CD14-positive monocyte (primary cell): ENCODE measurements at regions not wholly inside any gene's neighbourhood (a gene's known extent, or its start where the extent isn't known, plus 50 kb on each side); places are given as distances from the start of the nearest gene placed in this dataset.

ENCODE experiments used
- DNase-seq, 3 donors: peaks; one replicate each; pipeline ENCODE4 v3.0.0-alpha.2; 2011 to 2022
- H2AFZ ChIP-seq: 2 replicates; pipeline ENCODE4 v1.6.0; 2012; ENCODE audit warnings: mild to moderate bottlenecking, low read depth, low read length, inconsistent platforms; ENCODE audit not compliant: insufficient read depth, poor library complexity, severe bottlenecking
- H3K27ac ChIP-seq, 2 donors: 1 replicate in 1 of 2; 2 replicates in 1 of 2; pipeline ENCODE4 v1.5.1; 2012 to 2013; ENCODE audit warnings: low read length in 2 of 2, control low read depth in 1 of 2, inconsistent platforms in 1 of 2, low read depth in 1 of 2, mild to moderate bottlenecking in 1 of 2
- H3K27me3 ChIP-seq, 2 donors: one replicate each; pipeline versions ENCODE4 v1.6.0 to v1.6.1; 2011 to 2013; ENCODE audit warnings: low read length in 2 of 2; ENCODE audit not compliant: control insufficient read depth in 2 of 2, insufficient read depth in 2 of 2
- H3K36me3 ChIP-seq, 2 donors: replicated peaks in 1 of 2; 1 replicate in 1 of 2; 2 replicates in 1 of 2; pipeline versions ENCODE4 v1.5.1 to v1.6.1; 2012 to 2013; ENCODE audit warnings: low read length in 2 of 2, control low read depth in 1 of 2, inconsistent platforms in 1 of 2, mild to moderate bottlenecking in 1 of 2; ENCODE audit not compliant: insufficient read depth in 2 of 2, control insufficient read depth in 1 of 2
- H3K4me1 ChIP-seq, 2 donors: 1 replicate in 1 of 2; 2 replicates in 1 of 2; pipeline versions ENCODE4 v1.5.1 to v1.6.1; 2012 to 2013; ENCODE audit warnings: low read length in 2 of 2, control low read depth in 1 of 2, inconsistent platforms in 1 of 2, mild to moderate bottlenecking in 1 of 2, moderate library complexity in 1 of 2; ENCODE audit not compliant: insufficient read depth in 2 of 2, control insufficient read depth in 1 of 2
- H3K4me2 ChIP-seq: replicated peaks from 2 replicates; pipeline ENCODE3; 2012; ENCODE audit warnings: low read length, moderate library complexity, mild to moderate bottlenecking; ENCODE audit not compliant: poor library complexity, severe bottlenecking; ENCODE audit errors: extremely low read depth
- H3K4me3 ChIP-seq, 3 experiments: fragments of 200-600 bp in 1 of 3; sonication (generic) in 1 of 3; replicated peaks in 1 of 3; 1 replicate in 2 of 3; 2 replicates in 1 of 3; pipeline ENCODE4 v1.5.1; 2011 to 2013; ENCODE audit warnings: low read length in 3 of 3, mild to moderate bottlenecking in 3 of 3, control low read depth in 2 of 3, low read depth in 2 of 3, inconsistent platforms in 1 of 3, moderate library complexity in 1 of 3
- H3K79me2 ChIP-seq: 2 replicates; pipeline ENCODE4 v1.6.0; 2012; ENCODE audit warnings: mild to moderate bottlenecking, control low read depth, inconsistent platforms, low read length, moderate library complexity; ENCODE audit not compliant: insufficient read depth
- H3K9ac ChIP-seq: 2 replicates; pipeline ENCODE4 v1.6.0; 2017; ENCODE audit warnings: low read length, mild to moderate bottlenecking; ENCODE audit not compliant: insufficient read depth, poor library complexity, severe bottlenecking
- H3K9me3 ChIP-seq, 2 donors: replicated peaks in 1 of 2; 1 replicate in 1 of 2; 2 replicates in 1 of 2; pipeline versions ENCODE4 v1.5.1 to v1.6.1; 2012 to 2013; ENCODE audit warnings: low read length in 2 of 2, control low read depth in 1 of 2; ENCODE audit not compliant: control insufficient read depth in 1 of 2, insufficient read depth in 1 of 2
- H4K20me1 ChIP-seq: 2 replicates; pipeline ENCODE4 v1.6.0; 2012; ENCODE audit warnings: mild to moderate bottlenecking, low read length, control low read depth, moderate library complexity; ENCODE audit not compliant: insufficient read depth
- H3K27ac Mint-ChIP-seq, 7 donors: one replicate each; pipeline ENCODE4 v1.8.0; 2020; ENCODE audit warnings: mild to moderate bottlenecking in 7 of 7, mixed read lengths in 7 of 7, moderate library complexity in 6 of 7, inconsistent platforms in 2 of 7
- H3K27me3 Mint-ChIP-seq, 3 donors: one replicate each; pipeline ENCODE4 v1.8.0; 2021 to 2022; ENCODE audit warnings: low read depth in 3 of 3, mild to moderate bottlenecking in 3 of 3, mixed read lengths in 3 of 3, moderate library complexity in 3 of 3, inconsistent platforms in 1 of 3
- H3K36me3 Mint-ChIP-seq, 2 donors: one replicate each; pipeline ENCODE4 v1.8.0; 2020; ENCODE audit warnings: mixed read lengths in 2 of 2, inconsistent platforms in 1 of 2, mild to moderate bottlenecking in 1 of 2
- H3K4me1 Mint-ChIP-seq: one replicate; pipeline ENCODE4 v1.8.0; 2020; ENCODE audit warnings: mild to moderate bottlenecking, mixed read lengths
- H3K4me3 Mint-ChIP-seq, 2 donors: one replicate each; pipeline ENCODE4 v1.8.0; 2020; ENCODE audit warnings: mild to moderate bottlenecking in 2 of 2, mixed read lengths in 2 of 2, moderate library complexity in 1 of 2
- H3K9me3 Mint-ChIP-seq, 7 donors: one replicate each; pipeline ENCODE4 v1.8.0; 2020 to 2022; ENCODE audit warnings: mixed read lengths in 7 of 7, mild to moderate bottlenecking in 6 of 7, moderate library complexity in 6 of 7, inconsistent platforms in 2 of 7
- CTCF ChIP-seq: fragments of 200-600 bp; IDR thresholded peaks from one replicate; pipeline ENCODE4 v1.8.0; 2022; ENCODE audit warnings: antibody characterized with exemption, mild to moderate bottlenecking
- WGBS: methylation state at CpG from one replicate; pipeline ENCODE4 v1.1.5; 2013; ENCODE audit warnings: missing lambda C conversion rate; ENCODE audit not compliant: insufficient coverage; 5-methylcytosine and 5-hydroxymethylcytosine counted together
- intact Hi-C, 2 donors: fragments of 100-400 bp; cut with micrococcal nuclease; formaldehyde crosslinking; loops; one replicate each; pipeline versions ENCODE4 v1.15.0 to v1.15.1; 2023

- Mint-ChIP-seq H3K4me3 (no peak overlapping the region), H3K36me3 (no peaks in the 10 kb centered on the region), H3K27me3 (peaks cover 0 to 1% (median 0%) of the 10 kb centered on the region in 3 donors), H3K27ac (no peak overlapping the region), H3K9me3 (peaks cover 0 to 8% (median under 1%) of the 10 kb centered on the region in 7 donors), H3K4me1 (no peaks in the 10 kb centered on the region)
- H3K4me1 ChIP-seq, result no peaks in the 10 kb centered on the region
- no peaks in the 10 kb centered on the region for H3K36me3 ChIP-seq
- no peaks in the 10 kb centered on the region for H3K27me3 ChIP-seq
- no peak overlapping the region for H3K9ac ChIP-seq
- no peak for TF ChIP-seq CTCF
- H2AFZ ChIP-seq, result no peak overlapping the region
- intact Hi-C loops, result no loop called here
- no peaks in the 10 kb centered on the region for H4K20me1 ChIP-seq
- no peak for DNase-seq
- H3K4me2 ChIP-seq, result no peak overlapping the region
- H3K27ac ChIP-seq, result no peak overlapping the region
- H3K4me3 ChIP-seq, result no peak overlapping the region
- WGBS, result no CpG with 5 or more reads among the region's 1 CpG
- H3K9me3 ChIP-seq, result no peaks in the 10 kb centered on the region
- no peaks in the 10 kb centered on the region for H3K79me2 ChIP-seq
These were observed 318.3 kb downstream of the MEIS1 start for GRCh38 chr2:66753257-66753656.

- no peak for DNase-seq
- no peaks in the 10 kb centered on the region for H3K4me1 Mint-ChIP-seq
- TF ChIP-seq CTCF, result no peak
- Histone ChIP-seq H3K4me3 (no peak overlapping the region), H3K27me3 (no peaks in the 10 kb centered on the region), H3K36me3 (no peaks in the 10 kb centered on the region), H4K20me1 (no peaks in the 10 kb centered on the region), H3K4me1 (no peaks in the 10 kb centered on the region), H3K9me3 (no peaks in the 10 kb centered on the region), H3K79me2 (no peaks in the 10 kb centered on the region), H2AFZ (no peak overlapping the region), H3K9ac (no peak overlapping the region), H3K4me2 (no peak overlapping the region), H3K27ac (no peak overlapping the region)
- intact Hi-C loops, result no loop called here
- H3K9me3 Mint-ChIP-seq, result peaks cover 0 to 8% (median 3%) of the 10 kb centered on the region in 7 donors
- 63% methylated on average over 1 of the region's 3 CpGs for WGBS
- no peaks in the 10 kb centered on the region for H3K36me3 Mint-ChIP-seq
- no peak overlapping the region for H3K4me3 Mint-ChIP-seq
- peaks cover 0 to 1% (median 0%) of the 10 kb centered on the region in 3 donors for H3K27me3 Mint-ChIP-seq
- no peak overlapping the region for H3K27ac Mint-ChIP-seq
These were observed 318.7 kb downstream of the MEIS1 start for GRCh38 chr2:66753660-66754059.
